ENCODE measurements at regions not wholly inside any gene's neighbourhood (a gene's known extent, or its start where the extent isn't known, plus 50 kb on each side); places are given as distances from the start of the nearest gene placed in this dataset.

DNA sequence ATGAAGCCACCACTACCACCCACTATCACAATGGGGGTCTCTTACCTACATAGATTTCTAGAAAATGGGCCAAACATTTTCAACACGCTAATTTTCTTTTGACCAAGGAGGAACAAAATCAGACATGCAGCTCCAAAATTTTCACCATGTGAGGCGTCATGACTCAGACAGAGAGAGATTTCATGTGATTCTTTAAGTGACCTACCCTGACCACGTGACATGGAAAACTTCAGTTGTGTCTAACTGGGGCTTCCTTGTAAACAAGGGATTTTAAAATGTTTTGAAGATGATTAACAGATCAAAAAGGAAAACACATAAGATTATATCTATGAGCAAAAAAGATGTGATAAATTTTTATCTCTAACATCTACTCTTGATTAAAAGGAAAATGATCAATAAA, 199.2 kb downstream of the TBXT start:
- no peaks in the 10 kb centered on the region for H3K4me1 ChIP-seq
- H3K27ac ChIP-seq (replicated peaks in 1 of 4), result no peak overlapping the region
- no peak for DNase-seq (ENCODE audit: extremely low spot score)
- intact Hi-C loops (cut with DNase I), result no loop called here
- 85% methylated on average over 3 of the region's 3 CpGs for WGBS
- no peak overlapping the region for H3K4me3 ChIP-seq
- H3K27me3 ChIP-seq, result no peaks in the 10 kb centered on the region
- H3K9me3 ChIP-seq, result no peaks in the 10 kb centered on the region
- no peaks in the 10 kb centered on the region for H3K36me3 ChIP-seq
- TF ChIP-seq POLR2A (IDR thresholded peaks at IDR 0.05; ENCODE audit: low read depth) (no peak), POLR2AphosphoS5 (IDR thresholded peaks at IDR 0.05) (no peak), EP300 (IDR thresholded peaks at IDR 0.05) (no peak)
- TF ChIP-seq, protein P1, sequence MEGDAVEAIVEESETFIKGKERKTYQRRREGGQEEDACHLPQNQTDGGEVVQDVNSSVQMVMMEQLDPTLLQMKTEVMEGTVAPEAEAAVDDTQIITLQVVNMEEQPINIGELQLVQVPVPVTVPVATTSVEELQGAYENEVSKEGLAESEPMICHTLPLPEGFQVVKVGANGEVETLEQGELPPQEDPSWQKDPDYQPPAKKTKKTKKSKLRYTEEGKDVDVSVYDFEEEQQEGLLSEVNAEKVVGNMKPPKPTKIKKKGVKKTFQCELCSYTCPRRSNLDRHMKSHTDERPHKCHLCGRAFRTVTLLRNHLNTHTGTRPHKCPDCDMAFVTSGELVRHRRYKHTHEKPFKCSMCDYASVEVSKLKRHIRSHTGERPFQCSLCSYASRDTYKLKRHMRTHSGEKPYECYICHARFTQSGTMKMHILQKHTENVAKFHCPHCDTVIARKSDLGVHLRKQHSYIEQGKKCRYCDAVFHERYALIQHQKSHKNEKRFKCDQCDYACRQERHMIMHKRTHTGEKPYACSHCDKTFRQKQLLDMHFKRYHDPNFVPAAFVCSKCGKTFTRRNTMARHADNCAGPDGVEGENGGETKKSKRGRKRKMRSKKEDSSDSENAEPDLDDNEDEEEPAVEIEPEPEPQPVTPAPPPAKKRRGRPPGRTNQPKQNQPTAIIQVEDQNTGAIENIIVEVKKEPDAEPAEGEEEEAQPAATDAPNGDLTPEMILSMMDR (IDR thresholded peaks at IDR 0.05), result no peak

DNA sequence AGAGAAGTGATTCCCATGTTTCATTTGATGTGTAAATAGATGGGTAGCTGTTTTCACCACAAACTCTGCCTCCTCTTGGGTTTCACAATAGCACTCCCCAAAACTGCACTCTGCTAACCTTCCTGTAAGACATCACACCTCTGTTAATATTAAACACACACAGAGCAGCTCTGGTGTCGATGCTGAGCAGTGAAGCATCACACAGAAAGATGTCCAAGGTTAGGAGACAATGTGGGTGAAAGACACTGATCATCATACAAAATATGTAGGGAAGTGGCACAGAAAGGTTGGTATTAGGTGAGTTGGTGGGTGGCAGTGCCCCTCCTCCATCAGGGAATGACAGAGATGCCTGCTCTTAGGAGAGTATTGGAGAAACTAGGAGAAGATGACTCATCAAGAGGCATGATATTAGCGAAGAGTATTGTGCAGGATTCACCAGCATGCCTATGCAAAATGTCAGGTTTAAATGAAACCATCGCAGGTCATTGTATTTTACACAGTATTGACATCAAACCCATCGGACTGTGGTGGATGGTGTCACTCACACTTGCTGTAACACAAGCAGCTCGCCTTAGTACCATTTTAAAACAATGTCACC, 199.7 kb downstream of the TBXT start:
- TF ChIP-seq POLR2A (IDR thresholded peaks at IDR 0.05; ENCODE audit: low read depth) (no peak), EP300 (IDR thresholded peaks at IDR 0.05) (no peak), POLR2AphosphoS5 (IDR thresholded peaks at IDR 0.05) (no peak)
- TF ChIP-seq, protein P1 (IDR thresholded peaks at IDR 0.05), result no peak
- intact Hi-C loops (cut with DNase I), result no loop called here
- H3K36me3 ChIP-seq, result no peaks in the 10 kb centered on the region
- H3K4me3 ChIP-seq, result no peak overlapping the region
- no peaks in the 10 kb centered on the region for H3K27me3 ChIP-seq
- H3K9me3 ChIP-seq, result no peaks in the 10 kb centered on the region
- no peak for DNase-seq (ENCODE audit: extremely low spot score)
- no peaks in the 10 kb centered on the region for H3K4me1 ChIP-seq
- no peak overlapping the region for H3K27ac ChIP-seq (replicated peaks in 1 of 4)
- 87% methylated on average over 5 of the region's 5 CpGs for WGBS

DNA sequence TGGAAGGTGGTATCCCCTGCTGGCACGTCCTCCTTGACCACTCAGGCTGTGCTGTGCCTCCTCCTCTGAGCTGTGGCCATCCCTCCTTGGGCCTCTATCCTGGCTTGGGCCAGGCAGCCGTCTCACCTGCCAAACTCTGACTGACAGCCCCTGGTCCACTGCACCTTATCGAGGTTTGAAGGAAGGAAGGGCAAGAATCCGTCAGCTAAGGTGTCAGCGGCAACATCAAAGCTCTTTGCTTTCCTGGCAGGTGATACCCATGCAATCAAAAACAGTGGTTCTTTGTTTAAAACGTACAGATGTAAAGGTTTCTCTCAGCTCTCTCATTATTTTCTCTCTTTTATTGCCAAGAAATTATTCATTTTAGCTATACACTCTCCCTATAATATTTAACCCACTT, 203.9 kb downstream of the TBXT start:
- 82% methylated on average over 6 of the region's 6 CpGs for WGBS
- intact Hi-C loops (cut with DNase I), result no loop called here
- no peaks in the 10 kb centered on the region for H3K9me3 ChIP-seq
- H3K4me1 ChIP-seq, result no peaks in the 10 kb centered on the region
- DNase-seq (ENCODE audit: extremely low spot score), result no peak
- no peaks in the 10 kb centered on the region for H3K27me3 ChIP-seq
- H3K36me3 ChIP-seq, result no peaks in the 10 kb centered on the region
- no peak overlapping the region for H3K27ac ChIP-seq (replicated peaks in 1 of 4)
- H3K4me3 ChIP-seq, result no peak overlapping the region
- TF ChIP-seq POLR2A (IDR thresholded peaks at IDR 0.05; ENCODE audit: low read depth) (no peak), POLR2AphosphoS5 (IDR thresholded peaks at IDR 0.05) (no peak), EP300 (IDR thresholded peaks at IDR 0.05) (no peak)
- TF ChIP-seq, protein P1 (IDR thresholded peaks at IDR 0.05), result no peak

DNA sequence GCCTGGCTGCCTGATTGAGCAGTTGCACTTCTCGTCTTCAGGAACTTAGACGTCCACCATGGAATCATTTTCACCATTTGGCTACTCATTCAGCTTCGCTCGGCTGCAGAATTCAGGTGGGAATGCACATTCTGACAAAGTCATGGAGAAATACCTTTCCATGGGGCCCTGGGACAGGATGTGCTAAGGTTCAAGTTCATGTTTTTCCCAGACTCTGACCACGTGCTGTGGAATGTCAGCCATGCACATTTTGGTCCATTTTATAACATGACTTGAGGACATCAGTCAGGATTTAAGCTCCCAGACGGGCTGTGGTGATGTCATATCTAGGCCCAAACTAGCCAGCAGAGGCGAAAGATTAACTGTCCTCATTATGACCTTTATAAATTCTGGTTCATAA, 205.3 kb downstream of the TBXT start:
- 85% methylated on average over 7 of the region's 7 CpGs for WGBS
- no peaks in the 10 kb centered on the region for H3K27me3 ChIP-seq
- H3K9me3 ChIP-seq, result no peaks in the 10 kb centered on the region
- no peak overlapping the region for H3K27ac ChIP-seq (replicated peaks in 1 of 4)
- H3K4me1 ChIP-seq, result no peaks in the 10 kb centered on the region
- H3K36me3 ChIP-seq, result no peaks in the 10 kb centered on the region
- DNase-seq (ENCODE audit: extremely low spot score), result no peak
- TF ChIP-seq EP300 (IDR thresholded peaks at IDR 0.05), result no peak
- TF ChIP-seq, protein P1 (IDR thresholded peaks at IDR 0.05), result no peak
- TF ChIP-seq POLR2A (IDR thresholded peaks at IDR 0.05; ENCODE audit: low read depth), result no peak
- no peak for TF ChIP-seq POLR2AphosphoS5 (IDR thresholded peaks at IDR 0.05)
- no peak overlapping the region for H3K4me3 ChIP-seq
- intact Hi-C loops (cut with DNase I), result no loop called here

DNA sequence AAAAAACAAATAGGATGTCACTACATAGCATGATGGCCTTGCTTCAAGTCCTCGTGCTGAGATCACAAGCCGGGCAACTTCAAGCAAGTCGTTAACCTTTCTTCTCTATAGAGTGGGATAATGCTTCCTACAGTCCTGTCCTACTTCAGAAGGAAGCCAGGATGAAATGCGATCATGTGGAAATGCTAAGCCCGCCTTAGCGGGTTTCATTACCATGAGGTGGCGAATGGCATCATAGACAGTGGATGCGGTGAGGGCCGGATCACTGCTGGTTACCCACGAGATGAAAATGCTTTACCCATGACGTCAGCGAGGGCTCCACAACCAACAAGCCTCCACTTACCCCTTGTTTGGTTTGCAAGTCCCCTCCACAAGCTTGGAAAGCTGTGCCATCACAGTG, 206.4 kb downstream of the TBXT start:
- Histone ChIP-seq H3K9me3 (no peaks in the 10 kb centered on the region), H3K4me3 (no peak overlapping the region), H3K27ac (replicated peaks in 1 of 4) (no peak overlapping the region), H3K36me3 (no peaks in the 10 kb centered on the region), H3K4me1 (no peaks in the 10 kb centered on the region), H3K27me3 (no peaks in the 10 kb centered on the region)
- TF ChIP-seq, protein P1 (IDR thresholded peaks at IDR 0.05), result no peak
- TF ChIP-seq POLR2A (IDR thresholded peaks at IDR 0.05; ENCODE audit: low read depth), result no peak
- TF ChIP-seq EP300 (IDR thresholded peaks at IDR 0.05), result no peak
- no peak for TF ChIP-seq POLR2AphosphoS5 (IDR thresholded peaks at IDR 0.05)
- intact Hi-C loops (cut with DNase I), result no loop called here
- 95% methylated on average over 12 of the region's 12 CpGs for WGBS
- no peak for DNase-seq (ENCODE audit: extremely low spot score)

Data from esophagus muscularis mucosa (tissue), 4 donors.